ENCODE measurements at regions not wholly inside any gene's neighbourhood (a gene's known extent, or its start where the extent isn't known, plus 50 kb on each side); places are given as distances from the start of the nearest gene placed in this dataset.

GRCh38 chr3:148226246-148226645 is 471.5 kb upstream of the AGTR1 start:
- H4K91ac ChIP-seq (ENCODE audit: insufficient read depth, low read depth, low read length), result no peak overlapping the region
- intact Hi-C loops (cut with micrococcal nuclease) (no loop called here), in situ Hi-C loops (cut with MboI; ENCODE audit: low sequenced_read_pairs) (no loop called here), dilution Hi-C loops (cut with HindIII; ENCODE audit: low sequenced_read_pairs, unreplicated experiment) (no loop called here)
- no peak overlapping the region for H2BK20ac ChIP-seq (ENCODE audit: low read depth, low read length)
- H3K27me3 ChIP-seq (ENCODE audit: control insufficient read depth, insufficient read depth, low read length), result no peaks in the 10 kb centered on the region
- H3K9me3 ChIP-seq (ENCODE audit: control insufficient read depth, insufficient read depth, low read length), result no peaks in the 10 kb centered on the region
- no peaks in the 10 kb centered on the region for H4K20me1 ChIP-seq (ENCODE audit: insufficient read depth, low read length)
- H3K56ac ChIP-seq (ENCODE audit: extremely low read depth, insufficient read depth, low read length), result no peak overlapping the region
- H2AK9ac ChIP-seq (replicated peaks; ENCODE audit: low read depth, low read length, poor library complexity), result no peak overlapping the region
- POLR2A ChIA-PET (ENCODE audit: unreplicated experiment), result no interaction called here
- no peak overlapping the region for H3K14ac ChIP-seq (replicated peaks; ENCODE audit: low read depth, low read length)
- CTCF ChIA-PET, result no interaction called here
- no peak overlapping the region for H3K4ac ChIP-seq (ENCODE audit: low read depth, low read length)
- BruUV-seq (replicated peaks), result no TSS peak
- H3K4me1 ChIP-seq (ENCODE audit: control insufficient read depth, insufficient read depth, low read length), result no peaks in the 10 kb centered on the region
- H4K8ac ChIP-seq (ENCODE audit: low read depth in 2 of 2, low read length in 2 of 2), result no peak overlapping the region
- H3K79me1 ChIP-seq (ENCODE audit: low read depth in 1 of 2, low read length in 2 of 2), result no peaks in the 10 kb centered on the region
- WGBS, 2 experiments (ENCODE audit: extremely low coverage in 2 of 2, insufficient read length in 1 of 2), result no CpG with 5 or more reads among the region's 3 CpGs
- DNase-seq (no peak), ATAC-seq (ENCODE audit: low read depth) (no peak)
- no peak overlapping the region for H3K18ac ChIP-seq (ENCODE audit: low read depth, low read length)
- H3K23ac ChIP-seq (ENCODE audit: low read depth, low read length), result no peak overlapping the region
- H3K36me3 ChIP-seq (ENCODE audit: control insufficient read depth, insufficient read depth, low read length), result no peaks in the 10 kb centered on the region
- no peak overlapping the region for H3K4me2 ChIP-seq (ENCODE audit: low read depth, low read length)
- H2BK5ac ChIP-seq (ENCODE audit: low read depth, low read length, poor library complexity, severe bottlenecking), result no peak overlapping the region
- H2AK5ac ChIP-seq (ENCODE audit: low read depth, low read length), result no peak overlapping the region
- TF ChIP-seq CHD1 (IDR thresholded peaks at IDR 0.05; ENCODE audit: low read depth, low read length) (no peak), SMC3 (IDR thresholded peaks at IDR 0.05; ENCODE audit: low read depth, low read length) (no peak), RAD21 (IDR thresholded peaks at IDR 0.05; ENCODE audit: low read length) (no peak), BHLHE40 (IDR thresholded peaks at IDR 0.05; ENCODE audit: low read depth, low read length) (no peak), RCOR1 (IDR thresholded peaks at IDR 0.05; ENCODE audit: insufficient replicate concordance, low read length) (no peak)
- H2BK15ac ChIP-seq (ENCODE audit: low read depth, low read length), result no peak overlapping the region
- H3K9me1 ChIP-seq (ENCODE audit: insufficient read depth, low read length), result no peaks in the 10 kb centered on the region
- H3K9ac ChIP-seq (ENCODE audit: low read depth, low read length), result no peak overlapping the region
- no peak overlapping the region for H2AFZ ChIP-seq (replicated peaks; ENCODE audit: low read length, poor library complexity)
- no peak overlapping the region for H3K27ac ChIP-seq (ENCODE audit: insufficient read depth, low read length)
- no peak overlapping the region for H4K5ac ChIP-seq (ENCODE audit: low read depth, low read length)
- no peak overlapping the region for H3K4me3 ChIP-seq (ENCODE audit: insufficient read depth, low read depth, low read length)
- H2BK120ac ChIP-seq (ENCODE audit: low read depth, low read length), result no peak overlapping the region

Measured in IMR-90 (cell line).